H7 (cell line): ENCODE measurements at regions not wholly inside any gene's neighbourhood (a gene's known extent, or its start where the extent isn't known, plus 50 kb on each side); places are given as distances from the start of the nearest gene placed in this dataset.

Experiments
- DNase-seq: peaks from one replicate; pipeline ENCODE4 v3.0.0; 2012
- H3K27me3 ChIP-seq: 2 replicates; pipeline ENCODE4 v1.6.0; 2011; ENCODE audit warnings: mild to moderate bottlenecking, low read length; ENCODE audit not compliant: control insufficient read depth, insufficient read depth
- H3K36me3 ChIP-seq: replicated peaks from 2 replicates; pipeline ENCODE4 v1.5.1; 2011; ENCODE audit warnings: low read length; ENCODE audit not compliant: control insufficient read depth, insufficient read depth
- H3K4me3 ChIP-seq: 2 replicates; pipeline ENCODE4 v1.5.1; 2011; ENCODE audit warnings: low read depth, mild to moderate bottlenecking, control low read depth, low read length, moderate library complexity; ENCODE audit not compliant: insufficient read depth

DNA sequence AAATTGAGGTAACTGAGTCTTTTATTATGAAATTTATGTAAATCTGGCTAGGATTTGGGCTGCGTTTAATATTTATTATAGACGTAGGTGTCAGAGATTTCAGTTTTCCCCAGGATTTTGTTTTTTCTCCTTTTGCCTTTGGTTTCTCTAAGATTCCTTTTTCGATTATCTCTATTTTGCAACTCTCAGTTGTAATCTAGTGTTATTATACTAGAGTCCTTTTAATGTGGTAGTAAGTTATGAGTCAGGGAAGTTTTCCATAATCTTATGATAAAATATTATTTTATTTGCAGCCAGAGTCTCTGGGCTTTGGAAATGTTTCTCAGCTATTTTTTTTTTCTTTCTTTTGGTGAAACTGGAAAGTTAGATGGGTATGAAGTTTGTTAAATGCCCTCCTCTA lies 1043.8 kb downstream of the PLA2G4A start:
- Histone ChIP-seq H3K4me3 (no peak overlapping the region), H3K27me3 (no peaks in the 10 kb centered on the region), H3K36me3 (no peaks in the 10 kb centered on the region)
- DNase-seq = no peak

DNA sequence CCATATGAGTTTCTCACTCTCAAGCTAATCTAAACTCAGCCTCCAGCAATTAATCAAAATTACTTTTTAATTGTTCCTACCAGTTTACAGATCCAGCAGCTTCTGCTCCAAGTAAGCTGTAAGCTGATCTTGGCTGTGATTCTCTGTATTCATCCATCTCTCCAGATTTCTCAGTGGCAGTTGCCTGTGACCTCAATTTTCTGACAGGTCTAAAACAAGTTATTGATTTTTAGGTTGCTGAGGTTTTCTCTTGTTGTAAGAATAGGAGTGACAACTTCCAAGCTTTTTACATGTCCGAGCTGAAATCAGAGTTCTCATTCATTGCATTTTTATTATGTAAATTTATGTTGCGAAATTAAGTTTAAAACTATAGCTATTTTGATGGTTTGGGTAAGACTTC lies 1044.4 kb downstream of the PLA2G4A start:
- H3K4me3 ChIP-seq = no peak overlapping the region
- H3K27me3 ChIP-seq = no peaks in the 10 kb centered on the region
- no peaks in the 10 kb centered on the region for H3K36me3 ChIP-seq
- no peak for DNase-seq

DNA sequence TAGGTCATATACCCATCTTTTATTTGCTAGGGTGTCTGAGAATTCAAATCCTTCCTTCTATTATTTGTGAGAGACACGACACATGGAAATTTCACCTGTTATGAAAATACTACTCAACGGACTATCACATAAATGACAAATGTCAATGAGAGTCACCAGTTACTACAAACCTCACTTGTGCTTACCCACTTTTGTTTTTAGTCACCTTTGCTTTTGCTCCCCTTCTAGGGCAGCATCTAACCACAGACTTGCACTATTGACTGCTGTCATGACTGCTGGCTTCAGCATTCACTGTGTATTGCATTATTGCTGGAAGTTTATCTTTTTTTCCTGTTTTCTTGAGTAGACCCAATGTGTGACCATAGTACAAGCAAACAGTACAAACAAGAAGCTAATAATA lies 1048.0 kb downstream of the PLA2G4A start:
- DNase-seq = no peak
- H3K36me3 ChIP-seq = no peaks in the 10 kb centered on the region
- H3K27me3 ChIP-seq = no peaks in the 10 kb centered on the region
- no peak overlapping the region for H3K4me3 ChIP-seq

DNA sequence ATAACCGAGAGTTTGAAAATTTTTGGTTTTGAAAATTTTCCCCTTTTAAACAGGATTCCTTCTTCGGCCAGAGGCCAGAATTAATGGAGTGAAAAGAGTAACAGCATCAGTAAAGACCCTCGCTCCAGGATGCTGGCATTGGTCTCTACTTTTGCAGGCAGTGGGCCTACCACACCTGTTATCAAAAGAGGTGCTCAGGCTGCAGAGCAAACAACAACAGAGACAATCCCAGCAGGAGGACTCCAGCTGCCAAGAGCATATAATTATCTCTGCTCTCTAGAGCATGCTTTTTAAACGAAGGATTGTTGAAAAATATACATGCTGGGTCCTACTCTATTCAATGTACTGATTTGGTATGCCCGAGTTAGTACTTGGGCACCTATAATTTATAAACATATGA lies 1048.5 kb downstream of the PLA2G4A start:
- no peak for DNase-seq
- Histone ChIP-seq H3K36me3 (no peaks in the 10 kb centered on the region), H3K27me3 (no peaks in the 10 kb centered on the region), H3K4me3 (no peak overlapping the region)

DNA sequence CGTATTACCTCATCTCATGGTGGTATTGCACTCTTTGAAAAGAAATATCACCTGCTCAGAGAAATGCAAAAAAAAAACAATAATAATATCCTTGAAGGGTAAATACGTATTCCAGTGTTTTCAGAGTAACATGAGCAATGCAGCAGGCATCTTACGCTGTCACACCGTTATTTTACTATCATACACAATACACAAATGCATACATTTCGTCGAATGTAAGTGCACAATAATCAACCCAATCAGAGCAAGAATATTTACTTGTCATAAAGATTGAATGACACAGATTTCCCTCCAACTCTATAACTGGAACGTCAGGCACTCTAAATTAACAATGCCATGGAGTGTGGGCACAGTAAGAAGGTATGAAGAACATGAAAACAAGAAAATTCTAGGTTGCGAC lies 1050.1 kb downstream of the PLA2G4A start:
- no peak overlapping the region for H3K4me3 ChIP-seq
- DNase-seq = no peak
- H3K36me3 ChIP-seq = no peaks in the 10 kb centered on the region
- H3K27me3 ChIP-seq = no peaks in the 10 kb centered on the region

DNA sequence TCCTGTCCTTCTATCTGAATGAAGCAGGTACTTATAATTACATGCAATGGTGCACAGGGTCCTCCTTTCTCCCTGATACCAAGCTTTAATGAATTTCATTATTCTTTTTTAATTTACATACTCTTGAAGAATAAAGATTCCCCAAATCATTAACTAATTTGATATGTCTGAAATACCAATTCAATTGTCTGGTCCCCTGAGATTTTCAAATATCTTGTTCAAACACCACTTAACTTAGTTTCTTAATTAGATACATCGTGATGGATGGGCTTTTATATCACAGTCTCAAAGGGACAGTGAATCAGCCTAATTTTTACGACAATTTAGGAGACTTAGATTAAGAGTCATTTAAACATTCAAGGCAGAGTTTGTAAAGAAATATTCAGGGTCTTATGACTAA lies 1054.6 kb downstream of the PLA2G4A start:
- Histone ChIP-seq H3K36me3 (no peaks in the 10 kb centered on the region), H3K4me3 (no peak overlapping the region), H3K27me3 (no peaks in the 10 kb centered on the region)
- no peak for DNase-seq

DNA sequence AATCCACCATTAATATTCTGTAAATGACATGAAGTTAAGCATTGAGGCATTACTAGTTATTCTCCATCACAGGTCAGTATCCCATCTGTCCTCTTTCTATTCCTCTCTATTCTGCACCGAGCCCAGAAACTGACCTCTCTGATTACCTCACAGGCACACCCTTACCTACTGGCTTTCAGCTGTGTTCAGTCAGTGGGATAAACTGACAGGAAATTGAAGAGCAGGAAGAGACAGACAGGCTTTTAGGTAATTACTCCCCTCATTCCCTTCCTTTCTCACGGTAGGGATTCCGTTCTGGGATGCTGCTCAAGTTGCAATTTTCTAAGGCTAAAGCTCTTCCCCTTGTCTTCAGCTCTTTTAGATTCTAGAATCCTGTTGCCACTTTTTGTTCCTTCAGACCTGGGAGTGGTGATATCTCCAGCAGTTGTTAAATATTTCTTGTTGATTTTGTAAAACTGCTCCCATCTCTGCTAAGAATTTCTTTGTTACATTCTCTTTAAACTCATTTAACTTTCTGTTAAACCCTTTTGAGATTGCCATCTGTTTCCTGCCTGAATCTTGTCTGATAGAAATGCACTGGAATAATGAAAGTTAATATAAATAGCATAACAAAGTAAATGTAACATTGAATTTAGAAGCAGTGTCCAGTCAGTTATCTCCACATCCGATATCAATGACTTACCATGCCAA lies 1063.4 kb downstream of the PLA2G4A start:
- no peak overlapping the region for H3K4me3 ChIP-seq

DNA sequence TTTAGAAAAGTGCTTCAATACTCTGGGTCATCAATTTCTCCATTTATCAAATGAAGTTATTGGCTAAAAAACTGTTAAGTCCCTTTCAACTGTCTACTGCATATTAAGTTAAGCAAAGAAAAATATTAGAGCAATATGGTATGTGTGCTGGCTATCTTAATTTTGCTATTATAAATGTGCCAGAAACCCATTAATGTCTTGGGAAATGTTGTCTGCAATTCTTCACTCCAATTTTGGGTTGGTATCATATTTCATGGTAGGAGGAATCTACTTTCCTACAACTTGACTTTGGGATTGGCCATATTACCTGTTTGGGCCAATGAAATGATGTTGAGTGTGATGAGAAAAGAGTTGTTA lies 1063.9 kb downstream of the PLA2G4A start:
- no peak overlapping the region for H3K4me3 ChIP-seq
- DNase-seq = no peak
- no peaks in the 10 kb centered on the region for H3K27me3 ChIP-seq
- H3K36me3 ChIP-seq = no peaks in the 10 kb centered on the region

More for the DNA sequence above, 1063.4 kb downstream of the PLA2G4A start:
- DNase-seq = no peak
- Histone ChIP-seq H3K27me3 (no peaks in the 10 kb centered on the region), H3K36me3 (no peaks in the 10 kb centered on the region)

DNA sequence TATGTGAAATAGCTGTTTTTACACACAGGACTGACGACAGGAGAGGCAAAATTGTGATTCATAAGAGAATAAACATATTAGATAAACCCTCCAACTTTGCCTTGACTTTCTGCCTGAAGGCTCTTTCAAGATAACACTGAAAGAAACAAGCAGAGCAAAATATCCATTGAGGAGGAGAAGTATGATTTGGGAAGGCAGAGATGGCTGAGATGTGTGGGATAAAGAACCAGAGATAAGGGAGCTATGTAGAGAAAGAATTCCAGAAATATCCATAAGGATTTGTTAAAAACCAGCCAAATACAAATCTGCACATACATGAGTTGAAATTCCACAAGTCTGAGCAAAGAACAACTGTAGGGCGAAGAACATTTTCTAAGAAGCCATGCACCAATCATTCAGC lies 1064.7 kb downstream of the PLA2G4A start:
- DNase-seq = no peak
- H3K27me3 ChIP-seq = no peaks in the 10 kb centered on the region; the same call in 1 of the 2 replicates
- no peaks in the 10 kb centered on the region for H3K36me3 ChIP-seq
- H3K4me3 ChIP-seq = no peak overlapping the region

DNA sequence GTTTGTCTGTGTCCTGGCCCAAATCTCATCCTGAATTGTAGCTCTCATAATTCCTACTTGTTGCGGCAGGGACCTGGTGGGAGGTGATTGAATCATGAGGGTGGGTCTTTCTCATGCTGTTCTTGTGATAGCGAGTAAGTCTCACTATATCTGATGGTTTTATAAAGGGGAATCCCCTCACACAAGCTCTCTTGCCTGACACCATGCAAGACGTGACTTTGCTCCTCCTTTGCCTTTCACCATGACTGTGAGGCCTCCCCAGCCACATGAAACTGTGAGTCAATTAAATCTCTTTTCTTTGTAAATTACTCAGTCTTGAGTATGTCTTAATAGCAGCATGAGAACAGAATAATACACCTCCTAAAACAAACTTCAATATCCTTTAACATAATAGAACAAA lies 1065.6 kb downstream of the PLA2G4A start:
- no peak for DNase-seq
- no peaks in the 10 kb centered on the region for H3K36me3 ChIP-seq
- H3K27me3 ChIP-seq = no peaks in the 10 kb centered on the region; the same call in 1 of the 2 replicates
- H3K4me3 ChIP-seq = no peak overlapping the region

DNA sequence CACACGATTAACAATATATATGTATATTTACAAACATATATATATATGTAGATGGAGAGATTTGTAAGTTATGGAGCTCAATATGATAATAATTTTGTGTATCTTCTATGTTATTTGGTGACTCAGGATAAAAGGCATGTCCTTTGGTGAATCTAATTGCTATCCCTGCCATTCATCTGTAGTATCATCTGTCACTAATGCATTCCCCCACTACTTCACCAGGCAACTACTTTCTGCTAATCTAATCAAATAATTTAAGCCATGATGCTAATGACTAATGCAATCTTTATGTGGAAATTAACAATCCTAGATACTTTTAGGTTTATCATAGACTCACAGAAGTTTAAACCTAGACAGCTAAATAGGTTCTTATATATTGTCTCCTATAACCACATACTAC lies 1074.5 kb downstream of the PLA2G4A start:
- Histone ChIP-seq H3K4me3 (no peak overlapping the region), H3K27me3 (no peaks in the 10 kb centered on the region; the same call in 1 of the 2 replicates), H3K36me3 (no peaks in the 10 kb centered on the region)
- no peak for DNase-seq

DNA sequence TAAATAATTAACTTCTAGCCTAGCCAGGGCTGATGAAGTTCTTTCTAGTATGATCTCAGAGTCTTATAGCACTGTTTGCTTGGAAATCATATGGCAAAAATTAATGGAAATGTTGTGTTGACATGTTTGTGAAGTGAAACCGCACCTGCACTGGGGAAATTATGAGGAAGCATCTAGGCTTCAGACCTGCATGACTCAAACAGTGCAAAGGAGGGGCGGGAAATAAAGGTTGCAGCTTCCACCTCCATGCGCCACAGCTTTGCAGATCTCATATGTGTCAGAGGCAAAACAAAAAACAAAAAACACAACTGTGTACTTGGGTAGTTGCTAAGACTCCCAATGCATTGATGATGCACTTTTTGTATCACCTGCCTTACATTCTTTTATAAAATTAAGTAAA lies 1080.6 kb downstream of the PLA2G4A start:
- Histone ChIP-seq H3K27me3 (no peaks in the 10 kb centered on the region), H3K4me3 (no peak overlapping the region), H3K36me3 (no peaks in the 10 kb centered on the region)
- DNase-seq = no peak

DNA sequence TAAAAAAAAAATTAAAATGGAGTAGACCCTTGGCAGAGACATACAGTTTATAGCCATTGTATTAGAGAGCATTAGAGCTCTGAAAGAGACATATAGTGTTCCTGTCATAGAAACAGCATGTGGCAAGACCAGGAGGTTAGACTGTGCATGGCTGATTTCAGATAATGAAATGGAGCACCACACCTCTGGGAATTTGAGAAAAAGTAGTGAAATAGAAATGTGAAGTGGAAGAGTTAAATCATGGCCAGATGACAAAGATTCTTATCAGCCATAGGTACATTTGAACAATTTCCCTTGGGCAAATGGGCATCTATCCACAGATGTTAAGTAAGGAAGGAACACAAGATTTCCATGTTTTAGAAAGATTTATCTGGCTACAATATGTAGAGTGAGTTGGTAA lies 1083.1 kb downstream of the PLA2G4A start:
- H3K27me3 ChIP-seq = no peaks in the 10 kb centered on the region
- H3K4me3 ChIP-seq = no peak overlapping the region
- no peak for DNase-seq
- H3K36me3 ChIP-seq = no peaks in the 10 kb centered on the region

DNA sequence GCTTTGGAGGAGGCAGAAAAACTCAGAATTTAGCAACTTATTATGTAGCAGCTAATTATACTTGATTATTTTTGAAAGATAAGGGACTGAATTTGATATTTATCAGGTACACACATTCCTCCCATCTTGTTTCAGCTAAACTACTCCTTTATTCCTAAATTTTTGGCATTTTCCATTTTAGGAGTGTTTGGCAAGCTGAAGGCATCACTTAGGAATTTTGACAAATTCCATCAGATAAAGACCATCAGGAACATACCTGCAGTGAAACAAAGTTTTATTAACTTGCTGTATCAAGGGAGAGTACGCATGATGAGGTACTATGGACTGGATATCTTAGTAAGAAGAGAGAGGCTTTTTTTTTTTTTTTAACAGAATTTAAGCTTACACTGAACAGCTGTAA lies 1092.2 kb downstream of the PLA2G4A start:
- no peak for DNase-seq
- H3K36me3 ChIP-seq = no peaks in the 10 kb centered on the region
- no peaks in the 10 kb centered on the region for H3K27me3 ChIP-seq
- no peak overlapping the region for H3K4me3 ChIP-seq

DNA sequence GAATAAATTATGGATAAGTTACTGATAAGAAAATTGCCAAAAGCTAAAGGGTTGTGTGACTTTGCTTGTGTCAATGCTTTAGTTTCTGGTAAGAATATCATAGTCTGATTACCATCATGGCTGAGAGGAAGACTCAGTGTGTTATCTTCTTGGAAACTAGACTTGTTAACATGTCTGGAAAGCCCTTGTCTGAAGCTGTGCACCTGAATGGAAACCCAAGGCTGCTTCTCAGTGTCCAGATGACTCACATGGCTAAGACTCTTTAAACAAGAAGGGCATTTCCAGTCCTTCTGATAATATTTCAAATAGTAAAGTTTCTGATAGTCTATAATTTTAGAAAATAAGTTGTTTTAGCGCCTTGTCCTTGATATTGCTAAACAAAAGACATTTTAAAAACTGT lies 1092.7 kb downstream of the PLA2G4A start:
- H3K4me3 ChIP-seq = no peak overlapping the region
- no peaks in the 10 kb centered on the region for H3K36me3 ChIP-seq
- DNase-seq = no peak
- H3K27me3 ChIP-seq = no peaks in the 10 kb centered on the region

DNA sequence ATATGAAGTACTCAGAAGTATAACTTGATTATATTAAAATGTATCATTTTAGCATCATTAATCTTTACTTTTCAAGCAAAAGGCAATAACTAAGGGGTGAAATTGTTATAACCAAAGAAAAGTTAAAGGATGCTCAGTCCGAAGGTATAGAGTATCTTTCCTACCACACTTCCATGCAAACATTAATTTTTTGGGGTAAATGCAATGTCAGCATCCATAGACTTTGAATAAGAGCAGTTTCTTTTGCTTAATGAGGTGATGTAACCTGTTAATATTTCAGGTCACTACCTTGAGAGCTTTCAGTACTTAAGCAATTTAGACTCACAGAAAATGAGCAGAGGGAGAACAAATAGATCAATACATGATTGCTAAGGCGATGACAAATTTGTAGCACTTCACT lies 1093.5 kb downstream of the PLA2G4A start:
- Histone ChIP-seq H3K27me3 (no peaks in the 10 kb centered on the region), H3K36me3 (no peaks in the 10 kb centered on the region), H3K4me3 (no peak overlapping the region)
- no peak for DNase-seq
